MM.1S (cell line): ENCODE measurements at regions not wholly inside any gene's neighbourhood (a gene's known extent, or its start where the extent isn't known, plus 50 kb on each side); places are given as distances from the start of the nearest gene placed in this dataset.

ENCODE experiments used
- EZH2 ChIP-seq: fragments of 300-600 bp; sonication (generic); optimal IDR thresholded peaks from 2 replicates; pipeline ENCODE3; 2017; ENCODE audit warnings: low read depth, mild to moderate bottlenecking, antibody characterized with exemption, low read length, mixed read lengths
- TF ChIP-seq, protein P1 (sequence below): fragments of 300-600 bp; sonication (generic); IDR thresholded peaks from 2 replicates; pipeline ENCODE4 v1.5.1; 2016; ENCODE audit warnings: antibody characterized with exemption, low read length, mixed read lengths

DNA sequence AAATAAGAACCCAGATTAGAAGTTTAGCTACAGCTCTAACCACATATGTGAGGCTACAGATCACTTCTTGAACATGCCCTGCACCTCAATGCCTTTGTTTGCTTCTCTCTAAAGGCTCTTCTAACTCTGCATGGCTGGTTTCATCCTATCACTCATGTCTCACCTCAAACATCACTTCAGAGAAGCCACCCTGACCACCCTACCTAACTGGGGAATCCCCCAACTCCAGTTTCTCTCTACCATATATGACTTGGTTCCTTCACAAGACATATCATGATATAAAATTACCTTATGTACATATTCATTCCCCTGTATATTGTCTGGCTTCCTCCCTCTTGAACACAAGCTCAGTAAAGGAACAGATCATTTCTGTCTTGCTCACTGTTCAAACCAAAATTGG, 250.2 kb upstream of the GRIP1 start:
- TF ChIP-seq, protein P1, sequence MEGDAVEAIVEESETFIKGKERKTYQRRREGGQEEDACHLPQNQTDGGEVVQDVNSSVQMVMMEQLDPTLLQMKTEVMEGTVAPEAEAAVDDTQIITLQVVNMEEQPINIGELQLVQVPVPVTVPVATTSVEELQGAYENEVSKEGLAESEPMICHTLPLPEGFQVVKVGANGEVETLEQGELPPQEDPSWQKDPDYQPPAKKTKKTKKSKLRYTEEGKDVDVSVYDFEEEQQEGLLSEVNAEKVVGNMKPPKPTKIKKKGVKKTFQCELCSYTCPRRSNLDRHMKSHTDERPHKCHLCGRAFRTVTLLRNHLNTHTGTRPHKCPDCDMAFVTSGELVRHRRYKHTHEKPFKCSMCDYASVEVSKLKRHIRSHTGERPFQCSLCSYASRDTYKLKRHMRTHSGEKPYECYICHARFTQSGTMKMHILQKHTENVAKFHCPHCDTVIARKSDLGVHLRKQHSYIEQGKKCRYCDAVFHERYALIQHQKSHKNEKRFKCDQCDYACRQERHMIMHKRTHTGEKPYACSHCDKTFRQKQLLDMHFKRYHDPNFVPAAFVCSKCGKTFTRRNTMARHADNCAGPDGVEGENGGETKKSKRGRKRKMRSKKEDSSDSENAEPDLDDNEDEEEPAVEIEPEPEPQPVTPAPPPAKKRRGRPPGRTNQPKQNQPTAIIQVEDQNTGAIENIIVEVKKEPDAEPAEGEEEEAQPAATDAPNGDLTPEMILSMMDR = no peak
- TF ChIP-seq EZH2 = no peak
